Smooth muscle cell (in vitro differentiated cells): ENCODE measurements at regions not wholly inside any gene's neighbourhood (a gene's known extent, or its start where the extent isn't known, plus 50 kb on each side); places are given as distances from the start of the nearest gene placed in this dataset.

Source experiments
- DNase-seq: peaks from one replicate; lab custom pipeline; 2025; ENCODE audit not compliant: unreplicated experiment; lab: John Stamatoyannopoulos, UW
- H2AFZ ChIP-seq: fragments of 200-600 bp; sonication (generic); 2 replicates; pipeline ENCODE4 v1.6.0; 2016; ENCODE audit warnings: antibody characterized with exemption, low read depth, mild to moderate bottlenecking
- H3F3A ChIP-seq: fragments of 200-600 bp; sonication (generic); 2 replicates; pipeline ENCODE4 v1.6.0; 2017; ENCODE audit warnings: antibody characterized with exemption, low read depth
- H3K27ac ChIP-seq: fragments of 200-600 bp; sonication (generic); 2 replicates; pipeline ENCODE4 v1.5.1; 2016; ENCODE audit warnings: low read depth, mild to moderate bottlenecking
- H3K27me3 ChIP-seq: fragments of 200-600 bp; sonication (generic); 2 replicates; pipeline ENCODE4 v1.6.1; 2016; ENCODE audit warnings: low read depth, mild to moderate bottlenecking
- H3K36me3 ChIP-seq: fragments of 200-600 bp; sonication (generic); 2 replicates; pipeline ENCODE4 v1.5.1; 2016; ENCODE audit warnings: low read depth
- H3K4me1 ChIP-seq: fragments of 200-600 bp; sonication (generic); 2 replicates; pipeline ENCODE4 v1.5.1; 2016; ENCODE audit warnings: low read depth
- H3K4me2 ChIP-seq: fragments of 200-600 bp; sonication (generic); 2 replicates; pipeline ENCODE4 v1.6.0; 2016; ENCODE audit warnings: mild to moderate bottlenecking
- H3K4me3 ChIP-seq: fragments of 200-600 bp; sonication (generic); 2 replicates; pipeline ENCODE4 v1.5.1; 2016; ENCODE audit warnings: mild to moderate bottlenecking
- H3K79me2 ChIP-seq: fragments of 200-600 bp; sonication (generic); 2 replicates; pipeline ENCODE4 v1.6.0; 2016; ENCODE audit warnings: low read depth, mild to moderate bottlenecking
- H3K9ac ChIP-seq: fragments of 200-600 bp; sonication (generic); 2 replicates; pipeline ENCODE4 v1.6.0; 2016; ENCODE audit warnings: low read depth
- H3K9me3 ChIP-seq: fragments of 200-600 bp; sonication (generic); replicated peaks from 2 replicates; pipeline ENCODE4 v1.5.1; 2016; ENCODE audit warnings: low read depth
- H4K20me1 ChIP-seq: fragments of 200-600 bp; sonication (generic); 2 replicates; pipeline ENCODE4 v1.6.0; 2016; ENCODE audit warnings: low read depth
- CTCF ChIP-seq: fragments of 200-600 bp; sonication (generic); IDR thresholded peaks from 2 replicates; pipeline ENCODE4 v1.5.1; 2017; ENCODE audit warnings: borderline replicate concordance, mild to moderate bottlenecking, antibody characterized with exemption; ENCODE audit not compliant: insufficient read depth, poor library complexity, severe bottlenecking
- WGBS: methylation state at CpG from one replicate; pipeline ENCODE4 v1.1.7; 2016; ENCODE audit warnings: low lambda C conversion rate; 5-methylcytosine and 5-hydroxymethylcytosine counted together

GRCh38 chr11:37108436-37109285 lies 510.6 kb upstream of the RAG2 start:
- Histone ChIP-seq H3K27ac (peak overlapping the region; percentile 26), H3F3A (no peaks in the 10 kb centered on the region), H3K4me1 (peaks cover 4% of the 10 kb centered on the region), H3K79me2 (no peaks in the 10 kb centered on the region), H3K4me3 (no peak overlapping the region), H3K36me3 (no peaks in the 10 kb centered on the region), H3K27me3 (no peaks in the 10 kb centered on the region), H3K9me3 (no peaks in the 10 kb centered on the region), H2AFZ (peak overlapping the region; percentile 74), H3K4me2 (peak overlapping the region; percentile 8), H4K20me1 (no peaks in the 10 kb centered on the region), H3K9ac (no peak overlapping the region)
- WGBS: 93% methylated on average over 6 of the region's 6 CpGs
- no peak for TF ChIP-seq CTCF
- no peak for DNase-seq

GRCh38 chr11:37107831-37108230 lies 509.8 kb upstream of the RAG2 start:
- TF ChIP-seq CTCF: no peak

GRCh38 chr11:37107415-37107814 lies 509.4 kb upstream of the RAG2 start:
- TF ChIP-seq CTCF: peak; percentile 36

More at GRCh38 chr11:37107831-37108230, 509.8 kb upstream of the RAG2 start:
- no peaks in the 10 kb centered on the region for H3K27me3 ChIP-seq
- no peak overlapping the region for H3K4me2 ChIP-seq
- H3K9ac ChIP-seq: no peak overlapping the region
- no peaks in the 10 kb centered on the region for H3K9me3 ChIP-seq
- 81% methylated on average over 4 of the region's 4 CpGs for WGBS
- H3K79me2 ChIP-seq: no peaks in the 10 kb centered on the region
- H3K27ac ChIP-seq: no peak overlapping the region
- no peak overlapping the region for H2AFZ ChIP-seq
- no peaks in the 10 kb centered on the region for H4K20me1 ChIP-seq
- H3F3A ChIP-seq: no peaks in the 10 kb centered on the region
- H3K4me1 ChIP-seq: peaks cover 4% of the 10 kb centered on the region
- H3K36me3 ChIP-seq: no peaks in the 10 kb centered on the region
- no peak for DNase-seq
- no peak overlapping the region for H3K4me3 ChIP-seq

GRCh38 chr11:37105427-37105826 lies 507.4 kb upstream of the RAG2 start:
- DNase-seq: no peak
- no peak overlapping the region for H2AFZ ChIP-seq
- no peak overlapping the region for H3K9ac ChIP-seq
- 68% methylated on average over 2 of the region's 2 CpGs for WGBS
- peaks cover under 1% of the 10 kb centered on the region for H3K4me1 ChIP-seq
- H3K4me3 ChIP-seq: no peak overlapping the region
- H3K27ac ChIP-seq: peak overlapping the region; percentile 3
- no peaks in the 10 kb centered on the region for H3F3A ChIP-seq
- H4K20me1 ChIP-seq: no peaks in the 10 kb centered on the region
- no peak overlapping the region for H3K4me2 ChIP-seq
- no peaks in the 10 kb centered on the region for H3K27me3 ChIP-seq
- no peaks in the 10 kb centered on the region for H3K79me2 ChIP-seq
- no peaks in the 10 kb centered on the region for H3K9me3 ChIP-seq
- H3K36me3 ChIP-seq: no peaks in the 10 kb centered on the region
- TF ChIP-seq CTCF: no peak

More at GRCh38 chr11:37107415-37107814, 509.4 kb upstream of the RAG2 start:
- peaks cover 4% of the 10 kb centered on the region for H3K4me1 ChIP-seq
- H3F3A ChIP-seq: no peaks in the 10 kb centered on the region
- H2AFZ ChIP-seq: no peak overlapping the region
- H3K4me3 ChIP-seq: no peak overlapping the region
- no peaks in the 10 kb centered on the region for H3K36me3 ChIP-seq
- H3K4me2 ChIP-seq: no peak overlapping the region
- H3K9ac ChIP-seq: no peak overlapping the region
- no peak for DNase-seq
- no peaks in the 10 kb centered on the region for H3K9me3 ChIP-seq
- no peaks in the 10 kb centered on the region for H3K79me2 ChIP-seq
- no peaks in the 10 kb centered on the region for H3K27me3 ChIP-seq
- no peaks in the 10 kb centered on the region for H4K20me1 ChIP-seq
- peak overlapping the region; percentile 36 for H3K27ac ChIP-seq
